ENCODE measurements at regions not wholly inside any gene's neighbourhood (a gene's known extent, or its start where the extent isn't known, plus 50 kb on each side); places are given as distances from the start of the nearest gene placed in this dataset.

- TF ChIP-seq CTCF (IDR thresholded peaks at IDR 0.05) (no peak), POLR2A (IDR thresholded peaks at IDR 0.05) (no peak), POLR2AphosphoS5 (IDR thresholded peaks at IDR 0.05) (no peak), EP300 (IDR thresholded peaks at IDR 0.05) (no peak)
These were observed 63.6 kb upstream of the AGR3 start for GRCh38 chr7:16945372-16945771.
